Gastrocnemius medialis (tissue), 4 donors: ENCODE measurements at regions not wholly inside any gene's neighbourhood (a gene's known extent, or its start where the extent isn't known, plus 50 kb on each side); places are given as distances from the start of the nearest gene placed in this dataset.

Source experiments
- ATAC-seq, 2 donors: fragments of 150-250 bp; one replicate each; pipeline ENCODE4 v1.9.1; 2016
- DNase-seq, 2 donors: peaks; one replicate each; pipeline ENCODE4 v3.0.0-alpha.2; 2019
- H3K27ac ChIP-seq, 4 donors: fragments of 200-600 bp; sonication (generic); 1 replicate in 1 of 4; 2 replicates in 3 of 4; pipeline ENCODE4 v1.5.1; 2016 to 2018; ENCODE audit warnings: mild to moderate bottlenecking in 2 of 4, moderate library complexity in 1 of 4
- H3K27me3 ChIP-seq, 3 donors: fragments of 200-600 bp; sonication (generic) in 2 of 3; 1 replicate in 1 of 3; 2 replicates in 2 of 3; pipeline versions ENCODE4 v1.5.1 to v1.6.0; 2016 to 2019; ENCODE audit warnings: mild to moderate bottlenecking in 1 of 3, moderate library complexity in 1 of 3
- H3K36me3 ChIP-seq, 2 donors: fragments of 200-600 bp; sonication (generic) in 1 of 2; one replicate each; pipeline ENCODE4 v1.5.1; 2017 to 2018
- H3K4me1 ChIP-seq, 2 donors: fragments of 200-600 bp; sonication (generic) in 1 of 2; one replicate each; pipeline ENCODE4 v1.5.1; 2016 to 2017; ENCODE audit warnings: mild to moderate bottlenecking in 2 of 2
- H3K4me3 ChIP-seq, 4 donors: fragments of 200-600 bp; sonication (generic) in 3 of 4; 1 replicate in 1 of 4; 2 replicates in 3 of 4; pipeline ENCODE4 v1.5.1; 2016 to 2019; ENCODE audit warnings: mild to moderate bottlenecking in 2 of 4
- H3K9me3 ChIP-seq, 3 donors: fragments of 200-600 bp; sonication (generic) in 2 of 3; 1 replicate in 1 of 3; 2 replicates in 2 of 3; pipeline ENCODE4 v1.5.1; 2016 to 2019
- CTCF ChIP-seq, 5 experiments: fragments of 450-650 bp in 3 of 5; fragments of 200-600 bp in 2 of 5; sonication (generic) in 2 of 5; IDR thresholded peaks in 4 of 5; conservative IDR thresholded peaks in 1 of 5; 1 replicate in 4 of 5; 2 replicates in 1 of 5; pipeline ENCODE4 v1.5.1; 2016 to 2019; ENCODE audit warnings: antibody characterized with exemption in 5 of 5, mild to moderate bottlenecking in 3 of 5, moderate library complexity in 3 of 5
- POLR2A ChIP-seq, 2 donors: fragments of 450-650 bp; IDR thresholded peaks; one replicate each; pipeline ENCODE4 v1.6.1; 2017; ENCODE audit warnings: antibody characterized with exemption in 2 of 2, mild to moderate bottlenecking in 2 of 2, moderate library complexity in 2 of 2
- in situ Hi-C, 4 donors: fragments of 200-750 bp; cut with MboI; loops; one replicate each; pipeline versions ENCODE4 v1.15.0 to v1.8.0; 2017; ENCODE audit warnings: low sequenced_read_pairs in 4 of 4
- intact Hi-C: fragments of 100-400 bp; cut with DNase I; formaldehyde crosslinking; loops from one replicate; pipeline ENCODE4 v1.15.1; 2023; ENCODE audit warnings: low total_unique reads

GRCh38 chr16:85982563-85982939 is 83.6 kb downstream of the IRF8 start:
- no peak for TF ChIP-seq POLR2A (IDR thresholded peaks at IDR 0.05)
- no peak for TF ChIP-seq CTCF (IDR thresholded peaks at IDR 0.05 in 4 of 5, conservative IDR thresholded peaks at IDR 0.05 in 1 of 5)
- in situ Hi-C loops (loop anchor here in 3 of 4 donors (10.0 kb wide), 1 partner anchor 158 kb away; no protein-coding TSS in a partner anchor), intact Hi-C loops (no loop called here)
- peak in 1 of 2 donors; percentile 39 for DNase-seq
- H3K27ac ChIP-seq, result no peak overlapping the region
- H3K9me3 ChIP-seq, result no peaks in the 10 kb centered on the region
- no peaks in the 10 kb centered on the region for H3K4me1 ChIP-seq
- H3K27me3 ChIP-seq, result peaks cover 3 to 15% (median 6%) of the 10 kb centered on the region in 3 donors
- ATAC-seq, result no peak
- no peaks in the 10 kb centered on the region for H3K36me3 ChIP-seq
- H3K4me3 ChIP-seq, result no peak overlapping the region

GRCh38 chr16:85983064-85983463 is 84.1 kb downstream of the IRF8 start:
- in situ Hi-C loops (loop anchor here in 3 of 4 donors (10.0 kb wide), 1 partner anchor 158 kb away; no protein-coding TSS in a partner anchor), intact Hi-C loops (no loop called here)
- no peaks in the 10 kb centered on the region for H3K9me3 ChIP-seq
- peaks cover 6 to 19% (median 6%) of the 10 kb centered on the region in 3 donors for H3K27me3 ChIP-seq
- no peaks in the 10 kb centered on the region for H3K4me1 ChIP-seq
- no peaks in the 10 kb centered on the region for H3K36me3 ChIP-seq
- no peak overlapping the region for H3K27ac ChIP-seq
- no peak for TF ChIP-seq POLR2A (IDR thresholded peaks at IDR 0.05)
- TF ChIP-seq CTCF (IDR thresholded peaks at IDR 0.05 in 4 of 5, conservative IDR thresholded peaks at IDR 0.05 in 1 of 5), result no peak
- DNase-seq (no peak), ATAC-seq (no peak)
- no peak overlapping the region for H3K4me3 ChIP-seq

GRCh38 chr16:85983606-85984230 is 84.8 kb downstream of the IRF8 start:
- intact Hi-C loops, result no loop called here
- DNase-seq (no peak), ATAC-seq (no peak)
- Histone ChIP-seq H3K4me1 (no peaks in the 10 kb centered on the region), H3K36me3 (no peaks in the 10 kb centered on the region), H3K4me3 (no peak overlapping the region), H3K27ac (no peak overlapping the region), H3K9me3 (no peaks in the 10 kb centered on the region), H3K27me3 (peaks cover 4 to 26% (median 8%) of the 10 kb centered on the region in 3 donors)
- in situ Hi-C loops, result loop anchor here in 3 of 4 donors (10.0 kb wide), 1 partner anchor 159 kb away; no protein-coding TSS in a partner anchor
- TF ChIP-seq POLR2A (IDR thresholded peaks at IDR 0.05), result no peak
- no peak for TF ChIP-seq CTCF (IDR thresholded peaks at IDR 0.05 in 4 of 5, conservative IDR thresholded peaks at IDR 0.05 in 1 of 5)

- TF ChIP-seq CTCF (IDR thresholded peaks at IDR 0.05 in 4 of 5, conservative IDR thresholded peaks at IDR 0.05 in 1 of 5), result no peak
- TF ChIP-seq POLR2A (IDR thresholded peaks at IDR 0.05), result no peak
- no peak for DNase-seq
These were observed 85.4 kb downstream of the IRF8 start for GRCh38 chr16:85984231-85984880.

More at GRCh38 chr16:85984231-85984880, 85.4 kb downstream of the IRF8 start:
- Histone ChIP-seq H3K27ac (no peak overlapping the region), H3K9me3 (no peaks in the 10 kb centered on the region), H3K36me3 (no peaks in the 10 kb centered on the region), H3K27me3 (peaks cover 0 to 25% (median 8%) of the 10 kb centered on the region in 3 donors), H3K4me1 (no peaks in the 10 kb centered on the region), H3K4me3 (no peak overlapping the region)
- intact Hi-C loops (no loop called here), in situ Hi-C loops (loop anchor here in 3 of 4 donors (10.0 kb wide), 1 partner anchor 160 kb away; no protein-coding TSS in a partner anchor)
- ATAC-seq, result no peak
